HUES48 (cell line): ENCODE measurements at regions not wholly inside any gene's neighbourhood (a gene's known extent, or its start where the extent isn't known, plus 50 kb on each side); places are given as distances from the start of the nearest gene placed in this dataset.
A peak's percentile ranks its signal among the peaks of the same experiment; 100 is the strongest.

ENCODE experiments used
- H3K27ac ChIP-seq: one replicate; pipeline ENCODE4 v1.7.0; 2013; ENCODE audit warnings: low read depth, low read length, inconsistent platforms
- H3K27me3 ChIP-seq: 2 replicates; pipeline ENCODE4 v1.6.1; 2013; ENCODE audit warnings: mild to moderate bottlenecking, low read length; ENCODE audit not compliant: control insufficient read depth, insufficient read depth
- H3K36me3 ChIP-seq: 2 replicates; pipeline ENCODE4 v1.6.1; 2013; ENCODE audit warnings: low read length; ENCODE audit not compliant: control insufficient read depth, insufficient read depth
- H3K4me1 ChIP-seq: 2 replicates; pipeline ENCODE4 v1.6.1; 2013; ENCODE audit warnings: mild to moderate bottlenecking, low read length; ENCODE audit not compliant: control insufficient read depth, insufficient read depth
- H3K4me3 ChIP-seq: 2 replicates; pipeline ENCODE4 v1.5.1; 2013; ENCODE audit warnings: mild to moderate bottlenecking, low read depth, low read length
- H3K9ac ChIP-seq: 2 replicates; pipeline ENCODE4 v1.6.1; 2013; ENCODE audit warnings: mild to moderate bottlenecking, low read depth, low read length, moderate library complexity
- H3K9me3 ChIP-seq: 2 replicates; pipeline ENCODE4 v1.6.1; 2013; ENCODE audit warnings: low read length; ENCODE audit not compliant: control insufficient read depth, insufficient read depth

DNA sequence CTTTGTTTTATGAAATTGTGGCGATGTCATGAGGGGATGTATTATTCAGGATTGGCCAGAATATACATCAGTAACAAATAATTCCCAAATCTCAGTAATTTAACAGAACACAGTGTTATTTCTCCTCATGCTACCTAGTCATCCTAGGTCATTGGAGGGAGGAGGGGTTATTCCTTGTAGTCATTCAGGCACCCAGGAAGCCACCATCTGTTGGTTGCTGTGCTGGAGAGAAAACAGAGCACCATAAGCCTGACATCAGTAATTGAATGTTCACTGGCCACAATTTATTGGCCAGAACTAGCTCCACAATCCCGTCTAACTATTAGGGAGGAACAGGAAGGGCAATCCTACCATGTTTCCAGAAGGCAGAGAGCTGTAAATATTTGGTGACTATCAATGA, 303.5 kb upstream of the CELF4 start:
- no peak overlapping the region for H3K27ac ChIP-seq
- no peaks in the 10 kb centered on the region for H3K4me1 ChIP-seq
- no peaks in the 10 kb centered on the region for H3K9me3 ChIP-seq
- H3K4me3 ChIP-seq = no peak overlapping the region
- H3K36me3 ChIP-seq = no peaks in the 10 kb centered on the region
- no peak overlapping the region for H3K9ac ChIP-seq
- no peaks in the 10 kb centered on the region for H3K27me3 ChIP-seq

- H3K9me3 ChIP-seq = no peaks in the 10 kb centered on the region
- H3K9ac ChIP-seq = no peak overlapping the region
- no peak overlapping the region for H3K4me3 ChIP-seq
- no peaks in the 10 kb centered on the region for H3K36me3 ChIP-seq
- no peaks in the 10 kb centered on the region for H3K4me1 ChIP-seq
- H3K27ac ChIP-seq = no peak overlapping the region
- H3K27me3 ChIP-seq = no peaks in the 10 kb centered on the region
These were observed 298.5 kb upstream of the CELF4 start for GRCh38 chr18:37864122-37864521.

DNA sequence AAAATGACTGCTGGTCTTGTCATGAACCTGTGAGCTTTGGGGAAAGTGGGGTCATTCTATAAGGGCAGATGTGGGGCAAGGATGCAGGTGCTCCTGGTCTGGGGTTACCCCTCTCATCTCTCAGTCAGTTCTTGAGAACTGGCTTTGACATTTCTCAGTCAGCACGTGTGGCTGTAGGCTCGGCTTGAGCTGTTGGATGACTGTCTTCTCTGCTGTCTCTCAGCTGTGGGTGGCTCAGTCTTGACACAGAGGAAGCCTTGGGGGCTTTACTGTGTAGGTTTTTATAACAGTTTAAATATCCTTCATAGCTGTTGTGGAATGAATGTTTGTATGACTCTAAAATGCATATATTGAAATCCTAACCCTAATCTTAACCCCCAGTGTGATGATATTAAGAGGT, 296.4 kb upstream of the CELF4 start:
- Histone ChIP-seq H3K4me1 (no peaks in the 10 kb centered on the region), H3K9ac (no peak overlapping the region), H3K4me3 (no peak overlapping the region), H3K9me3 (no peaks in the 10 kb centered on the region), H3K27me3 (no peaks in the 10 kb centered on the region), H3K36me3 (no peaks in the 10 kb centered on the region), H3K27ac (no peak overlapping the region)

- Histone ChIP-seq H3K27me3 (no peaks in the 10 kb centered on the region), H3K4me1 (no peaks in the 10 kb centered on the region), H3K9ac (no peak overlapping the region), H3K9me3 (no peaks in the 10 kb centered on the region), H3K36me3 (no peaks in the 10 kb centered on the region), H3K27ac (no peak overlapping the region), H3K4me3 (no peak overlapping the region)
These were observed 288.8 kb upstream of the CELF4 start for GRCh38 chr18:37854396-37854795.

GRCh38 chr18:37853706-37854105, 288.1 kb upstream of the CELF4 start:
- H3K4me1 ChIP-seq = no peaks in the 10 kb centered on the region
- no peaks in the 10 kb centered on the region for H3K27me3 ChIP-seq
- no peak overlapping the region for H3K9ac ChIP-seq
- no peaks in the 10 kb centered on the region for H3K36me3 ChIP-seq
- no peaks in the 10 kb centered on the region for H3K9me3 ChIP-seq
- no peak overlapping the region for H3K4me3 ChIP-seq
- no peak overlapping the region for H3K27ac ChIP-seq

DNA sequence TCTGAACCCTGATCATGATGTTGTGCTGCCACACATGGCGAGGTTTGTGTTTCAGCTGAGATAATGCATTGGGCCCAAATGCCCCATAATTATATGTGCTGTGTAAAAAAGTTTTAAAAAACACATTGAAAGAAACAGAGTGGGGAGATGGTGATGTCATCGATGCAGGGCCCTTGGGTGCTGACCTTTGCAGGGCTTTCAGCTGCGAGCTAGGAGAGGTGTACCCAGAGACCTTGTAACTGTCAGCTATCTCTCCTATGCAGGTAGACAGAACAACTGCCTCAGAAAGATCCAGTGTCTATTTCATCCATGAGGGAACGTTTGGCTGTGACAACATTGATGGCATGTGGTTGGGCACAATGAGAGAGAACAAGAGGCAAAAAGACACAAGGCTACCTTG, 286.9 kb upstream of the CELF4 start:
- Histone ChIP-seq H3K4me1 (no peaks in the 10 kb centered on the region), H3K9ac (no peak overlapping the region), H3K4me3 (no peak overlapping the region), H3K27me3 (no peaks in the 10 kb centered on the region), H3K36me3 (no peaks in the 10 kb centered on the region), H3K9me3 (no peaks in the 10 kb centered on the region), H3K27ac (no peak overlapping the region)

GRCh38 chr18:37847544-37847943, 281.9 kb upstream of the CELF4 start:
- H3K36me3 ChIP-seq = no peaks in the 10 kb centered on the region

GRCh38 chr18:37846996-37847395, 281.4 kb upstream of the CELF4 start:
- Histone ChIP-seq H3K36me3 (no peaks in the 10 kb centered on the region), H3K27ac (peak overlapping the region; percentile 31), H3K4me3 (no peak overlapping the region), H3K27me3 (no peaks in the 10 kb centered on the region), H3K9me3 (no peaks in the 10 kb centered on the region), H3K4me1 (peaks cover 19% of the 10 kb centered on the region), H3K9ac (no peak overlapping the region)

More at GRCh38 chr18:37847544-37847943, 281.9 kb upstream of the CELF4 start:
- Histone ChIP-seq H3K4me3 (no peak overlapping the region), H3K27ac (no peak overlapping the region), H3K27me3 (no peaks in the 10 kb centered on the region), H3K4me1 (peaks cover 19% of the 10 kb centered on the region), H3K9ac (no peak overlapping the region), H3K9me3 (no peaks in the 10 kb centered on the region)

GRCh38 chr18:37845498-37845897, 279.9 kb upstream of the CELF4 start:
- Histone ChIP-seq H3K36me3 (no peaks in the 10 kb centered on the region), H3K27ac (peak overlapping the region; percentile 13), H3K4me1 (peaks cover 19% of the 10 kb centered on the region), H3K27me3 (no peaks in the 10 kb centered on the region), H3K9ac (no peak overlapping the region), H3K9me3 (no peaks in the 10 kb centered on the region), H3K4me3 (no peak overlapping the region)

DNA sequence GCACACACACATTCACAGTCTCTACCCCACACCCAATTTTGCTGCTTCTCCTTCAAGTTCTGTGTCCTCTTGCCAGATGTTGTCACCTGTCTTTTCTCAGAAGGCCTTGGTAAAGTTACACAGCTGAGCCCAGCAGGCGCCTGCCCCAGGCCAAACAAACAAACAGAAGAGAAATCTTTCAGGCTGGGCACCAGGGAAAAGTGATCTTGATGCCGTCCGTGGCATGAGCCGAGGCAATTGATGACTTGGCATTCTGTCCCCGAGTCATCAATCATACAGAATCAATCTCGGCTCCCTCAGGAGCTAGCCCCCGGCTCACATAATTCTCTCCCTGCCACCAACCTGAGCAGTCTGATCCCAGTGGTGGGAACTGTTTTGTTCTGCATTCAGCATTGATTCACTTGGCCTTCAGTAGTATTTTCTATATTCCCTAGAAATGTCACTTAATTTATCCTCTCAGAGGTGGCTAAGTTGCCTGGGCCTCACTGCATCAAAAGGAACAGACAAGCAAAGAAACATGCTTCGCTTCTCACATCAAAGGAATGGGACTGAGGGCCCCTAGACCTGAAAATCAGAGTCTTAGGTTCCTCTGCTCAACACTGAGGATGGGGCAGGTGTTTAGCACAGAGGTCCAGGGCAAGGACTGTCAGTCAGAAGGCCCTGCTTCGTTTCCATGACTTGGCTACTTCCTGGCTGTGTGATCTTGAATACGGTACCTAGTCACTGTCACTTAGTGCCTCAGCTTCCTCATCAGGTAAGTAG, 278.8 kb upstream of the CELF4 start:
- Histone ChIP-seq H3K36me3 (no peaks in the 10 kb centered on the region), H3K27ac (no peak overlapping the region), H3K9ac (no peak overlapping the region), H3K27me3 (no peaks in the 10 kb centered on the region), H3K4me3 (no peak overlapping the region), H3K9me3 (no peaks in the 10 kb centered on the region), H3K4me1 (peaks cover 19% of the 10 kb centered on the region)

- no peak overlapping the region for H3K27ac ChIP-seq
- no peaks in the 10 kb centered on the region for H3K36me3 ChIP-seq
- no peak overlapping the region for H3K4me3 ChIP-seq
- peaks cover 10% of the 10 kb centered on the region for H3K4me1 ChIP-seq
- peaks cover 4% of the 10 kb centered on the region; the same call in 1 of the 2 replicates for H3K9me3 ChIP-seq
- no peaks in the 10 kb centered on the region for H3K27me3 ChIP-seq
- H3K9ac ChIP-seq = no peak overlapping the region
These were observed 272.5 kb upstream of the CELF4 start for GRCh38 chr18:37838083-37838482.
